ENCODE measurements at regions not wholly inside any gene's neighbourhood (a gene's known extent, or its start where the extent isn't known, plus 50 kb on each side); places are given as distances from the start of the nearest gene placed in this dataset.

DNA sequence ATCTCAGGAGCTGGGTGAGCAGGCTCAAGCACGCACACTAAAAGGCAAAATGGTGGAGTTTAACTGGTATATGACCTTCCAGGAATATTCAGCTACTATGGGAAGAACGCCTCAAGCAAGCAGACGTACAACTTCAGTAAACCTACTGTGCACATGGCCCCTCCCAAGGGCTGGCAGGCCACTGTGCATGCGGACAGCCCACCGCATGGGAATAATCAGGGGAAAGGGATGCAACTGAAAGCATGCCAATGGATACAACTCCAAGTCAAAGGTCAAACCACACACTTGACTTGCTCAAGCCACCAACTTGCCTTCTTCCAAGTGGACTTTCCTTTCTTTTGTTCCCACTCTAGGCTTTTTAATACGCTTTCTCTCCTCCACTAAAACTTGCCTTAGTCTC, 121.6 kb upstream of the SNTG2 start:
- TF ChIP-seq, protein P1, sequence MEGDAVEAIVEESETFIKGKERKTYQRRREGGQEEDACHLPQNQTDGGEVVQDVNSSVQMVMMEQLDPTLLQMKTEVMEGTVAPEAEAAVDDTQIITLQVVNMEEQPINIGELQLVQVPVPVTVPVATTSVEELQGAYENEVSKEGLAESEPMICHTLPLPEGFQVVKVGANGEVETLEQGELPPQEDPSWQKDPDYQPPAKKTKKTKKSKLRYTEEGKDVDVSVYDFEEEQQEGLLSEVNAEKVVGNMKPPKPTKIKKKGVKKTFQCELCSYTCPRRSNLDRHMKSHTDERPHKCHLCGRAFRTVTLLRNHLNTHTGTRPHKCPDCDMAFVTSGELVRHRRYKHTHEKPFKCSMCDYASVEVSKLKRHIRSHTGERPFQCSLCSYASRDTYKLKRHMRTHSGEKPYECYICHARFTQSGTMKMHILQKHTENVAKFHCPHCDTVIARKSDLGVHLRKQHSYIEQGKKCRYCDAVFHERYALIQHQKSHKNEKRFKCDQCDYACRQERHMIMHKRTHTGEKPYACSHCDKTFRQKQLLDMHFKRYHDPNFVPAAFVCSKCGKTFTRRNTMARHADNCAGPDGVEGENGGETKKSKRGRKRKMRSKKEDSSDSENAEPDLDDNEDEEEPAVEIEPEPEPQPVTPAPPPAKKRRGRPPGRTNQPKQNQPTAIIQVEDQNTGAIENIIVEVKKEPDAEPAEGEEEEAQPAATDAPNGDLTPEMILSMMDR (IDR thresholded peaks at IDR 0.05) = no peak
- TF ChIP-seq ZFX (IDR thresholded peaks at IDR 0.05; ENCODE audit: borderline replicate concordance) = no peak

Data from 22Rv1 (cell line).